T-helper 1 cell treated with Interleukin-12 subunit alpha and Interleukin-12 subunit beta and Interleukin-4 antibody, amounts not matched to agents 30 ng/mL and 1 ng/mL, for 36 hours (primary cell): ENCODE measurements at regions not wholly inside any gene's neighbourhood (a gene's known extent, or its start where the extent isn't known, plus 50 kb on each side); places are given as distances from the start of the nearest gene placed in this dataset.
"Not testable (repeated sequence)": the region's sequence is repeated elsewhere in the genome, so short reads cannot be mapped to it uniquely, and the experiment has no call there.

Experiments used
- intact Hi-C: fragments of 100-400 bp; cut with micrococcal nuclease; formaldehyde crosslinking; loops from one replicate; pipeline ENCODE4 v1.15.1; 2024

DNA sequence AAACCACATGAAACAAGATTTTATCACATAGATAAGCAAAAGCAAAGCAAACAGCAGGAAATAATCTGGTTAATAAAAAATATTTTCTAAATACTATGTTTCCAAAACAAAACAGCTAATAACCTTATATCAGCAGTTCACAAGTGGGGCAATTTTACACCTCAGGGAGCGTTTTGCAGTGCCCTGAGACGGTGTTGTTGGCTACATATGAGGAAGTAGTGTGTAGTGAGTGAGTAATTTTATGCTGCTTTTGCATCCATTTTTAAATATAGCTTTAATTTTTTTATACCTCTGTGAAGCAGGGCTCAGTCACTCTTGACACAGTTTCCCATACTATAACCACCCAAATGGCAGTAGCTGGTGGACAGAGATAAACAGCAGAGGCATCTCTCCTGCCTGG, 438.5 kb upstream of the B3GAT1 start:
- intact Hi-C loops: no loop called here

DNA sequence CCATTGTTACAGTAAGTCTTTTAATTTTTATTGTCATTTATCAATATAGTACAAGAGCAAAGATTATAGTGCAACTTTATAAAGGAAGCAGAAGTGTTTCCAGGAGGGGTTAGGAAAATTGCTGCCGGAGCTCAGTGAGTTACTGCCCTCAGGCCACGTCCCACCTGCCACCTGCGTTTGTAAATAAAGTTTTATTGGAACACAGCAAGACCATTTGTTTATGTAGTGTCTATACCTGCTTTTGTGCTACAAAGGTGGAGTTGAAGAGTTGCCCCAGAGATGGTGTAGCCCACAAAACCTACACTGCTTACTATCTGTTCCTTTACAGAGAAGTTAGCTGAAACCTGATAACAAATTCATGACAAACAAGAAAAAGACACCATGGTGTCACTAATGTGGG, 437.8 kb upstream of the B3GAT1 start:
- intact Hi-C loops: no loop called here

DNA sequence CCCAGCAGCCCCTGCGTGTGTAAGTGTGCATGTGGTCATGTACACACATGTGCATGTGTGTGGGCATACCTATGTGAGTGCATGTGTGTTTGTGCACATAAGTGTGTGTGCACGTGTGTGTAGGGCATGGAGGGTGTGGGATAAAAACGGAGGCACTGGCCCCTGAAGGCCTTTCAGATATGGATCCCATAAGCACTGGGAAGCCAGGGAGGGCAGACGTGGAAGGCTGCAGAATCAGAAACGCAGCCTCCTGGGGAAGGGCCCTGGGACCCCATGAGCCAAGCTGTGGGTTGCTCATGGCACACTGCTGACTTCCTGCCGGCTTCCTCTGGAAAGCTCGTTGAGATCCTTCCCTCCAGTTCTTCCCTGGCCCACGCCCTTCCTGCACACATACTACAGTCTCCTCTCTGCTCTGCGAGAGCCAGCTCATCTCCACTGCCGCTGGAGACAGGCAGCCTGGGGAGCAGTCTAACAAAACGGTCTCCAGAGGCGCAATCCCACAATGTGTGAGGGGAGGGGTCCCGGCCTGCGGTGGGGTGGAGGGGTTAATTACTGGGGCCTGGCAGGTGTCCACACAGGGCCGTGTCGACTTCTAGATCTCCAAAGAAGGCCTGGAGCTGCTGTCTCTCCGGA, 435.2 kb upstream of the B3GAT1 start:
- intact Hi-C loops: no loop called here

DNA sequence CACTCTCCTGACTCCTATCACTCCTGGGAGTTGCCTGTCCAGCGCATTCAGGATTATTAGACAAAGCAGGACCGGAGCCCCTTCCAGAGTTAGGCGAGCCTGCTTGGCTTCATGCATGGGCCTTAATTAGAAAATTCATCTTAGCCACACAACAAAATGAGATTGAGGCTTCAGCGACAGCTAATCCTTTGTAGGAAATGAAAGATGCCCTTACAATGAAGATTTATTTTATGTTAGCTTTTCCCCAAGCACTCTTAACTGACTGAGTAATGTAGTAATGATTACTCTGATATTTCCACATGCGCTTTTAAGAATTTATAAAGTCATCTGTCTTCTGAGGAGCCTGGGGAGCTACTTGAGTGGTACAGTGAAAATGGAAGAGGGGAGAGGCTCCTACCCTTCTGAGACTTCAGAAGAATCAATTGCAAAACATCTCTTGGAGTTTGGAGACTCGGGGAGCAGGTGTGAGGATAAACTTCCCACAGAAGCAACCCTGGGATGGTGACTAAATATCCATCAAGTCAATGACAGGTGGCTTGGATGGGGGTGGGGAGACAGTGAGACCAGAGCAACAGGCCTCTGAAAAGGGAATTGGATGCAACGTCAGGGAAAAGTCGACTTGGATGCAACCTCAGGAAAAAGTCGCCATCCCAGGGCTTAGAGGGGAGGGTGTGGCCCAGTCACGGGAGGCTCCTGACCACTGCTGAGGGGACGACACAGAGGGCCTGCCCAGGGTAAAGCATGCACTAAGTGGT, 434.5 kb upstream of the B3GAT1 start:
- intact Hi-C loops: no loop called here

DNA sequence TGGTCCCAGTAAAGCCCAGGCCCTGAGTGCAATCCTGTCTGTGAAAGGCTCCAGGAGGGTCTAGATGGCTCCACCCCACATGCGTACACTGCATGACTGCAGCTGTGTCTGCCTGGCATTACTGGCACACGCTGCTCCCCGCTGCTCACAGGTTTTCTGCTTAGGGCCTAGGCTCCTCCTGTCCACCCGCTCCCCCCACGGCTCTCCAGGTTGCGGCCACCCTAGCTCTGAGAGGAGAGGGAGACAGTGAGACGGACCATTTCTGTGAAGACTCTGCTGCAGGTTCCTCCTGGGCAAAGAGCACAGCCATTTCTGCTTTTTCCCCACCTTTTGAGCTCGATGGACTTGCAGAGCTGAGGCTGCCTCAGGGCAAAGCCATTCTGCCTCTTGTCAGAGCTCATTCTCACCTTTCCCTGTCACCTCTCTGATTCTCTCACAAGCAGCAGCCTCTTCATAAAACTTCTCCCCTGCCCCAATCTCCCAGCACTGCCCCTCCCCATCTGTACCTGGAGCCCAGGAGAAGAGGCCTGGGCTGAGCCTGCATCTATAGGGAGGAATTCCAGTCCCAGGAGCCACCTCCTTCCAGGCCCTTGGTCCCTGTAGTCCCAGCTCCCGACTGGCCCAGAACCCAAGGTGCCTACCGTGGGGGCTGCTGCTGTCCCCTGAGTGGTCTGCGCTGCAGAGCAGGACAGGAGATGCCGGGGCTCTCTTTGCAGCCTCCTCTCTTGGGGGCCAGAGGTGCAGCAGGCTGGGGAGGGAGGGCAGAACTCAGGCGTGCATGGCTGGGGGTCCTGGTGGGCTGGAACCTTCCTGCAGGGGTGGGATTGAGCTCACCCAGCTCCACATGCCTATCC, 433.7 kb upstream of the B3GAT1 start:
- intact Hi-C loops: no loop called here

DNA sequence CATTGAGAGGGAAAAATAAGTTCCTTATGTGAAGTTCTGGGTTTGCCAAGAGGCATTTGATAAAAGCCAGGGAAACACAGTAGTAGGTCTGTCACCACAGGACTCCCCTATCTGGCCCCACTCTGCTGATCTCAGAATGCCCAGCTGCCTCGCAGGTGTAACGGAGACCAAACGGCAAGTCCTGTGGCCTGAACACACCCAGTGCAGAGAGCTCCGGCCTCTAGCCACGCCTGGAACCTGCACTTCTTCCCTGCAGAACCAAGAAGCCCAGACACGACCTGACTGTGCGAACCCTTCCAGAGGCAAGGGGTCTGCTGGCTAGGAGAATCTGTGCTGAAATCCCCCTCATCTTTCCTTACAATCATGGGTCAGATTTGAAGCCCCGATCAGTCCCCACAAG, 432.8 kb upstream of the B3GAT1 start:
- intact Hi-C loops: no loop called here

DNA sequence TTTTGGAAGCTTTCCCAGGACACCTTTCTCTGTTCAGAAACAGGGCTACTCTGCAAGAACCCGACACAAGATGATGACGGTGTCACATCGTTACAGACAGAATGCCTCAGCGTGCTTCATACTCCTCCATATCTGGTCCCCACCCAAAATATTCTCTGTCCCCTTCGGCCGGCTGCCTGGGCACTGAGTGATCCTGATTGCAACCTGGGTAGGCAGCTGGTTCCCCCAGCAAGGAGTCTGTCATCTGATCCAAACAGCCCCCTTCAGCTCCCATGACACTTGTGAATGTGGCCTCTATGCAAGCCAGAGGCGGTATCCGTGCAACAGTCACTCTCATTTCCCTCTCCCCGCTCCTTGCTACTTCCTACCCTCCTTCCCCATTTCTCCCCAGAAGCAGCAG, 431.7 kb upstream of the B3GAT1 start:
- intact Hi-C loops: no loop called here

DNA sequence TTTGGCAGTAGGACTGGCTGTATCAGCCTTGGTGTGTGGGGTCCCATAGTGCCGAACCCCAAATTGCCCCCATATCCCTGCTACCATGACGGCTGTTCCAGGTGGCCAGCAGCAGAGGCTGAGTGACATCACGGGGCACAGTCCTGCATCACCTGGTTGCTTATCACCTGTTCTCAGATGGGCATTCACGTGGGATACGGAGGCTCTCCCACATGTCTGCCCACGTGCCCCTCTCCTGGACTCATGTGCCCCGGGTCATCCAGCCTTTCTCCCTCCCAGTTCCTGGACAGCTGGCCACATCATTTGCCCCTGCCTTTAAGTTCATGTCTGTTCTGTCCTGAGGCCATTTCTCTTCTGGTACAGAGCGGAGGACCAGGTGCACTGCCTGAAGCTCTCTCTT, 431.0 kb upstream of the B3GAT1 start:
- intact Hi-C loops: no loop called here

DNA sequence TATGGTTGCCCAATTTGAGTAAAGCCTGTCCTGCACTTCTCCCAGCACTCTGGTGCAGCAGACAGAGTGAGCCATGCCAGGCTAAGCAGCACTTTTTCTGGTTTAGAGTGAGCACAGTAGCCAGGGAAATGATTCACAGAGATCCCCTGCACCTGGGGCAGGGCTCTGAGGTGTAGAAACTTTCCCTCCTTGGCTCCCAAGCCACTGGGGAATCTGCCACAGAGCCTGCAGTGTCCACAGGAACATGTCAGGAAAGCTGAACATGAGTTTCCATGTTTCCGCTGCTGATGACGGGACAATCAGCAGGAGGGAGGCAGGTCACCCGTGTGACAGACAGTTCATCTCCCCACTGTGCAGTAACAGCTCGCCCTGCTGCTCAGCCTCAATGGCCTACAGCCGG, 429.9 kb upstream of the B3GAT1 start:
- intact Hi-C loops: no loop called here

DNA sequence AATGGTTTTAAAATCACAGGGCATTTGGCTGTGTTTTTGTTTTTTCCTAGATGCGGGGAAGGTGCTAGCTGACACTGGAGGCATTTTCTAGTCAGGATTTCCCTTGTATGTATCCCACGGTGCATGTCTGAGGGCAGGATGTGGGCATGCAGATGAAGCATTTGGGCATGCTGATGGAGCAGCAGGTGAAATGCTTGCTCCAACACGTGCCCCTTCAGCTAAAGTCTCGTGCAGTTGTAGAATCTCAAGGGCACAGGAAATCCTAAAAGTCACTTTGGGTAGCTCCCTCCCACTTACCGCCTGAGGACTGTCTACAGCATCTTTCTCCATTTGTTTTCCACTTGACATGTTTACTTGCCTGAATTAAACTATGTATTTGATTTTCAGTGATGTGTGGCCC, 429.4 kb upstream of the B3GAT1 start:
- intact Hi-C loops: no loop called here

DNA sequence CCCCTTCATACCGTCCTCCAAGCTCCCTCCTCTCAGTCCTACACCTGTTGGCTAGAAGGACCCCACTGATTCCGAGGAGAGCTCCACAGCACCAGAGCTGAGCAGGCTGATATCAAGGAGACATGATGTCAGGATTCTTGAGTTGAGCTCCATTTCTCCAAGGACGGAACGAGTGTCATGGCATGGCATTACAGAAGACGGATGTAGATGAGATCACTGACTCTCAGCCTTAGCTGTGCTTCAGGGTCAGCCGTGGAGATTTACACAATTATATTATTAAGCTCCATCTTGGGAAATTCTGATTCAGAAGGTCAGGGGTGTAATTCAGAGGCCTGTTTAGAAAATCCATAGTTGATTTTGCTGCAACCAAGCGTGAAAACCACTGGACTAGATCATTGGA, 428.9 kb upstream of the B3GAT1 start:
- intact Hi-C loops: no loop called here

DNA sequence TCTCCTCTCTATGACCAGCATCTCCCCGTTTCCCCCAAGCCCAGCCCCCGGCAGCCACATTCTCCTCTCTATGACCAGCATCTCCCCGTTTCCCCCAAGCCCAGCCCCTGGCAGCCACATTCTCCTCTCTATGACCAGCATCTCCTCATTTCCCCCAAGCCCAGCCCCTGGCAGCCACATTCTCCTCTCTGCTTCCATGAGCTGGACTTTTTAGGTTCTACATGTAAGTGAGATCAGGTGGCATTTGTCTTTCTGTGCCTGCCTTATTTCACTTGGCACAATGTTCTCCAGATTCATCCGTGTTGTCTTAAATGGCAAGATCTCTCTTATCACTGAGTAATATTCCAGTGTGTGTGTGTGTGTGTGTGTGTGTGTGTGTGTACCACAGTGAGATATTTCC, 428.1 kb upstream of the B3GAT1 start:
- intact Hi-C loops: not testable (repeated sequence)

DNA sequence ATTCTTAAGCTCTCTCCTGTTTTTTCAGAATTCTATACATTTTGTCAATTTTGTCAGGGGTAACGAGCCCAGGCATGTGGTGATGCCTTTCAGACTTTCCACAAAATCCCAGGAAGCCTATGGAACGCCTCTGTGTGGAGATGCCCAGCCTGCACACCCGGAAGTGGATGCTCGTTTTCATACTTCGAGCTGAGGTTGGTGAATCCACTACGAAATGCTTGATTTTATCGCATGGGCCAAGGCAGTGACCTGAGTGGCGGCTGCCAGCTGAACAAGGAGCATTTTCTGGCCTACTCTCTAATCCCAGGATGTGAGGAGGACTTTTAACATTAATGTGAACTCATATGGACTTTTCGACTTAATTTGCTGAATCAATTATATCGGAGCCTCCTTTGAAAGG, 426.7 kb upstream of the B3GAT1 start:
- intact Hi-C loops: no loop called here

DNA sequence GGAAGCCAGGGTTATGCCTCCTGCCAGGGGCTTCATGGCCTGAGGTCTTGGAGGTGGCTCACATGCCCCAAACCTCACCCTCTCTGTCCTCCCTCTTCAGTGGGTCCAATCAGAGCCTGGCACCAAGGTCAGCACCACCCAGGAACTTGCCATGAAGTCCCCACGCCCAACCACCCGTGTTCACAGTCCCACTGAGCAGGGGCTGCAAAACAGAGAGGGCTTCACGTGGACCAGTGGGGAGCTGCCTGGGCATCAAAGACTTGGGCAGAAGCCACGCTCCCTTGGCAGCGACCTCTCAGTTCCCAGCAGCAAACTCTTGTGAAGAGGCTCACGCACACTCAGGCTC, 425.8 kb upstream of the B3GAT1 start:
- intact Hi-C loops: no loop called here

DNA sequence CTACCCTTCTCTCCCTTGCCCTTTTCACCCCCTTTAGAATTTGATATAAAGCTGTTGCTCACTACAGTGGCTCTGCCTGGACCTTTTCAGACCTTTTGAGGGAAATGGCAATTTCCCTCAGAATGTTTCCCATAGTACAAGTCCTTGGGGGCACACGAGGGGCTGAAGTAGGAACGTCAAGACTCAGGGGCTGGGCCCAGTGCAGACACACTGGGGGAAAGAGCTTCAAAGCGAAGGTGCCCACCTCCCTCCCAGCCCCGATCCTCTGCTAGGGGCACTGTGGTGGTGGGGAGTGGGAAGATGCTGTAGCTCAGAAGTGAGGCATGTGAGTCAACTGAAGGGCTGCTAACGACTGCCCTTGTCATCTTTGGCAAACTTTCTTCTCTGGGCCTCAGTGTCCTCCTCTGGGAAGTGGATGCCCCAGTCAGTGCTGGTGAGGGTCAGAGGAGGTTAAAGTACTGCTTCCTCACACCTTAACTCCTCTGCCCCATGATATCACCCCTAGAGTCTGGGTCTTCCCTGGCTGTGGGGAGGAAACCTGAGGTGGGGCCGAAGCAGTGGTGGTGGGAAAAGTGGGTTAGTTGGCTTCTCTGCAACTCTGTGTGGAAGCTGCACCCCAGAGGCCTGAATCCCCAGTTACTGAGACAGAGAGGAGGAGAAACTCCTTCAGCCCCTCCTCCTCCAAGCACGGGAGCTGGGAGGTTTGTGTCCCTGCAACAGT, 425.3 kb upstream of the B3GAT1 start:
- intact Hi-C loops: no loop called here

DNA sequence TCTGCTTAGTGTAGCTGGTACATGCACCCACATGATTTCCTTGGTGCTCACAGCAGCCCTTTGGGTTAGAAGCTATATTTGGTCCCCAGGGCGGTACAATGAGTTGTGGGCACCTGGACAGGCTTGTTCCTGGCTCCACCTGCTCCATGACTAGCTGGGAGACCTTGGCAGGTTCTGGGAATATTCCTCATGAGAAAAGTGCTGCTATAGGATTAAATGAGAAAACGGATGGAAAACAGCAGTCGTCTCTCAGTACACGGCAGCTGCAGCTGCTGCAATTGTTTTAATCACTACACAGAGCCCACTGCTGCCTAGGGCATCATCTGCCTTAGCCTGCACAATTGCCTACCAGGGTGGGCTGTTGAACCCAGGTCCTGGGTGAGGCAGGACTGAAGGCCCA, 424.5 kb upstream of the B3GAT1 start:
- intact Hi-C loops: no loop called here

DNA sequence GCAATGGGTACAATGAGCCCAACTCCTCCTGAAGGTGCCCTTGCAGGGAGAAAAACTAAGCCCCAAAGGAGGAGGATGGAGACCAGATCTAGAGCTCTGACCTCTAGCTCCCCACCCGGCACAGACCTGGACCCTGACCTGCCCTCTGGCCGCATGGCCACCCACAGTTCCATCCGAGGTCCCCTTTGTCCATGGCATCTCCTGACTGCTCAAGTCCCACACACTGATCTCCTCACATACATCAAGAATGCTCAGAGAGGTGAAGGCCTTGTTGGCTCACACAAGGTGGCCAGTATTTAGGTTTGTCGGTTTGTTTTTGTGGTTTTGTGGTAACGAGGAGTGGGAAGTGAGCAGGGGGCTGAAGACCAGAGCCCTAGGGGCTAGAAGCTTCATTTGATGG, 423.5 kb upstream of the B3GAT1 start:
- intact Hi-C loops: no loop called here

DNA sequence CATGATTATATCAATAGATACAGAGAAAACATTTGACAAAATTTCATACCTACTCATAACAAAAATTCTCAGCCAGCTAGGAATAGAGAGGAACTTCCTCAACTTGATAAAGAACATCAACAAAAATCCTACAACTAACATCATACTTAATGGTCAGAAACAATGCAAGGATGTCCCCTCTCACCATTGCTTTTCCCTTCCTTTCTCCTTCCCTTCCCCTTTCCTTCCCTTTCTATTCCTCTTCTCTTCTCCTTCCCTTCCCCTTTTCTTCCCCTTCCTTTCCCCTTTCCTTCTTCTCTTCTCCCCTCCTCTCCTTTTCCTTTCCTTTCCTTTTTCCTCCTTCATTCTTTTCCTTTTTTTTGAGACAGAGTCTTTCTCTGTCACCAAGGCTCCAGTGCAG, 418.3 kb upstream of the B3GAT1 start:
- intact Hi-C loops: no loop called here

DNA sequence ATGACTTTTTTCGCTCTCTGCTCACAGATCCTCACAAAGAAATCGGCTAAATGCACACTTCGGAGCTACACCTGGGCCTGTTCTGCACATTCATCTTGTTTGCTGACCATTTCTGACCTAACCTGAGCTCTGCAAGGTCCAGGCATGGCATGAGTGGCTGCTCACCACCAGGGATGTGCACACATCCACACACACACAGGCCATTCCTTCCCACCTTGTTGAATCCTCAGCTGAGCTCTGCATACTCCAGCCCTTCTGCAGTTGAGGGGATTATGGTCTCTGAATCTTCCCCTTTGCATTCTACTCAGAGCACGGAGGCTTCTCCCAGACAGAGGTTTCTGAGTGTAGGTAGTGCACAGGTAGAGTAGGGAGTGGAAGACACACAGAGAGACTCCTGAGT, 411.9 kb upstream of the B3GAT1 start:
- intact Hi-C loops: no loop called here

DNA sequence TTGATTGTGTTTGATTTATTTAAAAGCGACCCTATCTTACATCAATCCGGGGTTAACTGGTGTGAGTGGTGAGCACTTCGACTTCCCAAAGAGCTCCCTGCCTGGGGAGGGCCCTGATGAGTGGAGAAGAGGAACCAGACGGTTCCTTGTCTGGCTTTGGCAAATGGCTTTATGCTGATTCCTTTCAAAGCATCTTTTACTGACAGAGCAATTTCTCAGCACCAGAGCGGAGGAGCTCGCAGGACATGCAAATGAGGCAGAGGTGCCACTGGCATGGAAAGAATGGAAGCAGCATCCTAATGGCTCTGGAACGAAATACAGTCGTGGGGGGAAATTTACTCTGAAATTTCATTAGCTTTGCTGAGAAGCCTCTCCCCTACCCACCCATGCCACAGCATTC, 410.9 kb upstream of the B3GAT1 start:
- intact Hi-C loops: no loop called here

DNA sequence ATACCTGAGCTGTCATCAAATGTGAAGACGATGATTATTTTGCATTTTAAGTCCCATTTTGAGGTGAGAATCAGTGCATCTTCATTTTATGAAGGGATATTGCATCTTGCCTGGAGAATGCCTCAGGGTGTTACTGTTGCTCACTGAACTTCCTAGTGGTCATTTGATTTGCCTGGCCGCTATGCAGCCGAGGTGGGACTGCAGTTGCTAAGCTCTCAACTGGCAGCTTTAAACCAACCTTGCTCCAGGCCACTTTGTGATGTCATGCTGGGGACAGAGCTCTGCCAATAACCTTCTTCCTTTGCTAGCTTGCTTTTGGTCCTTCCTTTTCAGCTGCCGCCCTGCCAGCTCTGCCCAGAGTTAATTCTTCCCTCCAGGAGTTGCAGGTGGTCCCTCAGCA, 409.4 kb upstream of the B3GAT1 start:
- intact Hi-C loops: no loop called here

DNA sequence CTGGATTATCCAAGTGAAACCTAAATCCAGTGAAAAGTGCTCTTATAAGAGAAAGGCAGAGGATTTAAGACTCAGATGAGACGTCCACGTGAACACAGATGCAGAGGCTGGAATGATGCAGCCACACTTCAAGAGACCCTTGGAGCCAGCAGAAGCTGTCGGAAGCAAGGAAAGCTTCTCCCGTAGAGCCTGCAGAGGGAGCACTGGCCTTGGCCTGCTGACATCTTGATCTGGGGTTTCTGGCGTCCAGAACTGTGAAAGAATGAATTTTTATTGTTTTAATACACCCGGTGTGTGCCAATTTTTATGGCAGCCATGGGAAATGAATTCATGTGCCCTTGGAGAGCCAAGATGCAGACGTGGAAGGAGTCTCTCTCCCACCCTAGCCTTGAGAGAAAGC, 407.0 kb upstream of the B3GAT1 start:
- intact Hi-C loops: no loop called here
